T-helper 1 cell (primary cell): ENCODE measurements at regions not wholly inside any gene's neighbourhood (a gene's known extent, or its start where the extent isn't known, plus 50 kb on each side); places are given as distances from the start of the nearest gene placed in this dataset.
A peak's percentile ranks its signal among the peaks of the same experiment; 100 is the strongest.
"Not testable (repeated sequence)": the region's sequence is repeated elsewhere in the genome, so short reads cannot be mapped to it uniquely, and the experiment has no call there.

Experiments used
- DNase-seq, 5 donors: peaks; one replicate each; pipeline ENCODE4 v3.0.0-alpha.2; 2012 to 2020

GRCh38 chrX:140064993-140065392, 99.7 kb upstream of the CXorf66 start:
- DNase-seq, result no peak

- DNase-seq, result peak; percentile 13 to 45 (median 18)
These were observed 91.7 kb upstream of the CXorf66 start for GRCh38 chrX:140057001-140057411.

GRCh38 chrX:140053846-140054245, 88.5 kb upstream of the CXorf66 start:
- no peak for DNase-seq

GRCh38 chrX:140050906-140051305, 85.6 kb upstream of the CXorf66 start:
- DNase-seq, result no peak

- no peak for DNase-seq
These were observed 75.1 kb upstream of the CXorf66 start for GRCh38 chrX:140040386-140040785.

GRCh38 chrX:140038842-140039241, 73.5 kb upstream of the CXorf66 start:
- no peak for DNase-seq

GRCh38 chrX:140034916-140035315, 69.6 kb upstream of the CXorf66 start:
- no peak for DNase-seq

GRCh38 chrX:140022482-140022881, 57.2 kb upstream of the CXorf66 start:
- no peak for DNase-seq

- DNase-seq, result not testable (repeated sequence)
These were observed 53.8 kb upstream of the CXorf66 start for GRCh38 chrX:140019134-140019533.
